ENCODE measurements at regions not wholly inside any gene's neighbourhood (a gene's known extent, or its start where the extent isn't known, plus 50 kb on each side); places are given as distances from the start of the nearest gene placed in this dataset.

DNA sequence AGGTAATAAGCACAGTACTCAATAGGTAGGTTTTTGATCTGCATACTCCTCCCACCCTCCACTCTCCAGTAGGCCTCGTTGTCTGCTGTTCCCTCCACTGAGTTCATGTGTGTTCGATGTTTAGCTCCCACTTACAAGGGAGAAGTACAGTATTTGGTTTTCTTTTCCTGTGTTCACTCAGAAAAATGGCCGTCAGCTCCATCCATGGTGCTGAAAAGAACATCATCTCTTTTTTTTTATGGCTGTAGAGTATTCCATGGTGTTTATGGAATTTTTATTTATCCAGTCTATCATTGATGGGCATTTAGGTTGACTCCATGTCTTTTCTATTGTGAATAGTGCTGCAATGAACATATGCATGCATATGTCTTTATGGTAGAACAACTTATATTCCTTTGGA is 849.7 kb upstream of the NRXN1 start (continued):
- TF ChIP-seq, protein P1, sequence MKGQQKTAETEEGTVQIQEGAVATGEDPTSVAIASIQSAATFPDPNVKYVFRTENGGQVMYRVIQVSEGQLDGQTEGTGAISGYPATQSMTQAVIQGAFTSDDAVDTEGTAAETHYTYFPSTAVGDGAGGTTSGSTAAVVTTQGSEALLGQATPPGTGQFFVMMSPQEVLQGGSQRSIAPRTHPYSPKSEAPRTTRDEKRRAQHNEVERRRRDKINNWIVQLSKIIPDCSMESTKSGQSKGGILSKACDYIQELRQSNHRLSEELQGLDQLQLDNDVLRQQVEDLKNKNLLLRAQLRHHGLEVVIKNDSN (IDR thresholded peaks at IDR 0.05; ENCODE audit: borderline replicate concordance, extremely low read length, insufficient read depth, low read depth, low read length), result no peak
- no peak for TF ChIP-seq SIX5 (IDR thresholded peaks at IDR 0.05; ENCODE audit: low read depth, low read length, severe bottlenecking)

DNA sequence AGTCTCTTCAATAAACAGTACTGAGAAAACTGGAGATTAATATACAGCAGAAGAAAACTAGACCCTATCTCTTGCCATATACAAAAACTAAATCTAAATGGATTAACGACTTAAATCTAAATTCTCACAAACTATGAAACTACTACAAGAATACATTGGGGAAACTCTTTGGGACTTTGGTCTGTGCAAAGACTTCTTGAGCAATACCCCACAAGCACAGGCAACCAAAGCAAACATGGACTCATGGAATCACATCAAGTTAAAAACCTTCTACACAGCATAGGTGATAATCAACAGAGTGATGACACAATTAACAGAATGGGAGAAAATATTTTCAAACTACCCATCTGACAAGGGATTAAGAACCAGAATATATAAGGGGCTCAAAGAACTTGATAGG is 848.2 kb upstream of the NRXN1 start:
- BruUV-seq (replicated peaks), result no TSS peak
- Histone ChIP-seq H3K9me3 (replicated peaks; ENCODE audit: control insufficient read depth, insufficient read depth, low read length) (no peaks in the 10 kb centered on the region), H3K4me3 (no peak overlapping the region), H3K36me3 (ENCODE audit: control insufficient read depth in 2 of 2, insufficient read depth in 2 of 2, low read length in 1 of 2) (no peaks in the 10 kb centered on the region), H3K4me2 (ENCODE audit: control insufficient read depth, insufficient read depth) (no peak overlapping the region), H2AFZ (ENCODE audit: control insufficient read depth, low read depth, low read length) (no peak overlapping the region), H3K4me1 (ENCODE audit: control insufficient read depth, insufficient read depth, low read length) (no peaks in the 10 kb centered on the region), H4K20me1 (ENCODE audit: control insufficient read depth, insufficient read depth) (no peaks in the 10 kb centered on the region), H3K27me3 (replicated peaks in 1 of 2; ENCODE audit: control insufficient read depth in 2 of 2, insufficient read depth in 2 of 2, low read length in 1 of 2) (no peaks in the 10 kb centered on the region), H3K9ac (ENCODE audit: control insufficient read depth, insufficient read depth, low read length) (no peak overlapping the region), H3K79me2 (ENCODE audit: control insufficient read depth, insufficient read depth, low read length) (no peaks in the 10 kb centered on the region), H3K27ac (ENCODE audit: control insufficient read depth, insufficient read depth) (no peak overlapping the region)
- DNase-seq (ENCODE audit: low read depth, low spot score) (no peak), FAIRE-seq (no peak), ATAC-seq (no peak)
- WGBS (ENCODE audit: insufficient coverage, insufficient replicate concordance, low lambda C conversion rate, missing lambda C conversion rate), result 0% methylated on average over 1 of the region's 1 CpG
- no peak for TF ChIP-seq NFYB (IDR thresholded peaks at IDR 0.05; ENCODE audit: insufficient read depth, low read depth, low read length)
- no peak for TF ChIP-seq SREBF2 (IDR thresholded peaks at IDR 0.05; ENCODE audit: low read length)
- TF ChIP-seq NBN (IDR thresholded peaks at IDR 0.05), result no peak
- no peak for TF ChIP-seq TCF3 (IDR thresholded peaks at IDR 0.05; ENCODE audit: borderline replicate concordance, insufficient read depth, low read depth, low read length)
- TF ChIP-seq NRF1 (conservative IDR thresholded peaks at IDR 0.05; ENCODE audit: low read depth, low read length), result no peak
- RAD21 ChIA-PET (ENCODE audit: unreplicated experiment), result no interaction called here
- POLR2A ChIA-PET, result no interaction called here
- in situ Hi-C loops (cut with MboI), result no loop called here
- intact Hi-C loops (cut with micrococcal nuclease; ENCODE audit: unreplicated experiment), result no loop called here
- CTCF ChIA-PET, result no interaction called here
- SMC1A ChIA-PET (ENCODE audit: uncharacterized antibody, unreplicated experiment), result no interaction called here
